SU-DHL-6 (cell line): ENCODE measurements at regions not wholly inside any gene's neighbourhood (a gene's known extent, or its start where the extent isn't known, plus 50 kb on each side); places are given as distances from the start of the nearest gene placed in this dataset.

Experiments
- H2AFZ ChIP-seq: fragments of 200-600 bp; sonication (generic); 2 replicates; pipeline ENCODE4 v1.6.1; 2014; ENCODE audit warnings: low read depth, mild to moderate bottlenecking, moderate library complexity, mixed read lengths, antibody characterized with exemption, low read length; ENCODE audit not compliant: severe bottlenecking
- H3F3A ChIP-seq: fragments of 200-600 bp; shearing (Covaris generic); 2 replicates; pipeline ENCODE4 v1.6.0; 2016; ENCODE audit warnings: antibody characterized with exemption, mild to moderate bottlenecking; ENCODE audit not compliant: insufficient read depth
- H3K27ac ChIP-seq: fragments of 200-600 bp; sonication (generic); 2 replicates; pipeline ENCODE4 v1.5.1; 2016; ENCODE audit warnings: low read depth, mild to moderate bottlenecking, low read length, moderate library complexity, mixed read lengths
- H3K27me3 ChIP-seq: fragments of 200-600 bp; sonication (generic), shearing (Covaris generic); 2 replicates; pipeline ENCODE4 v1.6.0; 2014; ENCODE audit warnings: mild to moderate bottlenecking, low read length
- H3K36me3 ChIP-seq: fragments of 200-600 bp; sonication (generic); 2 replicates; pipeline ENCODE4 v1.6.1; 2014; ENCODE audit warnings: mild to moderate bottlenecking, low read length, mixed read lengths
- H3K4me2 ChIP-seq: fragments of 300-600, 200-600 bp; shearing (Covaris generic), sonication (generic); 2 replicates; pipeline ENCODE4 v1.6.0; 2014; ENCODE audit warnings: low read length, low read depth, mild to moderate bottlenecking; ENCODE audit not compliant: poor library complexity, severe bottlenecking
- H3K4me3 ChIP-seq: fragments of 200-600 bp; sonication (generic); 2 replicates; pipeline ENCODE4 v1.5.1; 2014; ENCODE audit warnings: antibody characterized with exemption, low read length, mild to moderate bottlenecking, mixed read lengths; ENCODE audit not compliant: insufficient read depth, poor library complexity, severe bottlenecking
- H3K79me2 ChIP-seq: fragments of 200-600 bp; sonication (generic); 2 replicates; pipeline ENCODE4 v1.6.1; 2014; ENCODE audit warnings: mild to moderate bottlenecking, low read length, moderate library complexity; ENCODE audit not compliant: insufficient read depth
- H3K9ac ChIP-seq: fragments of 200-600 bp; sonication (generic); 2 replicates; pipeline ENCODE4 v1.7.0; 2014; ENCODE audit warnings: mild to moderate bottlenecking, low read length
- H3K9me2 ChIP-seq: fragments of 200-600 bp; sonication (generic); replicated peaks from 2 replicates; pipeline ENCODE4 v1.6.1; 2014; ENCODE audit warnings: low read length; ENCODE audit not compliant: insufficient read depth
- H3K9me3 ChIP-seq: fragments of 200-600 bp; sonication (generic); 2 replicates; pipeline ENCODE4 v1.6.1; 2014; ENCODE audit warnings: low read length, mixed read lengths; ENCODE audit not compliant: insufficient read depth
- H4K20me1 ChIP-seq: fragments of 200-600 bp; sonication (generic); 2 replicates; pipeline ENCODE4 v1.6.1; 2014; ENCODE audit warnings: low read depth, mild to moderate bottlenecking, antibody characterized with exemption, low read length, moderate library complexity, mixed read lengths
- EZH2phosphoT487 ChIP-seq: fragments of 200-600 bp; sonication (generic), shearing (Covaris generic); conservative IDR thresholded peaks from 2 replicates; pipeline ENCODE4 v1.6.1; 2018; ENCODE audit warnings: mild to moderate bottlenecking, antibody characterized with exemption, low read length, moderate library complexity, mixed read lengths
- TF ChIP-seq, protein P1 (sequence below): fragments of 200-600 bp; sonication (generic); IDR thresholded peaks from one replicate; pipeline ENCODE4 v1.5.1; 2017; ENCODE audit warnings: antibody characterized with exemption, mild to moderate bottlenecking, low read length, moderate library complexity; ENCODE audit not compliant: insufficient read depth, poor library complexity, severe bottlenecking

DNA sequence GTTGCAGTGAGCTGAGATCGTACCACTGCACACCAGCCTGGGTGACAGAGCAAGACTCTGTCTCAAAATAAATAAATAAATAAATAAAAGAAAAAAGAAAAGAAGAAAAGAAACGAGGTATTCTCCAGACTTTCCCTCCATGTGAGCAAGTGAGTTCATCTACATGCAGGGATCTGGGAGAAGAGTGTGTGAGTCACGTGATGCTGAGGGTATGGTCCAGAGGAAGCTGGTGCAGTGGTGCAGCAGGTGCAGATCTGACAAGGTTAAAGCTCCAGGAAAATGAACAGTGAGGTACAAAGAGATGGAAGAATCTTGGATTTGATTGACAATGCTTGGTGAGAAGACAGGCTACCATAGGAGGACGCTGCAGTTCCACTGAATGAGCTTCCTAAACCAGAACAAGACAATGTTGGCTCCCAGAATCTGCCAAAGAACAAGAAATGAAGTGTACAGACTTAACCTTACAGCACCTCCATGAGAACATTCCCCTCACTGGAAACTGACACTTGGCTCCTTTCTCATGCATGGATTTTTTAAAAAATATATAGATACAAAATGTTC is 79.5 kb upstream of the BTBD3 start:
- Histone ChIP-seq H2AFZ (no peak overlapping the region), H3K27me3 (no peaks in the 10 kb centered on the region), H3K9me3 (no peaks in the 10 kb centered on the region), H3K27ac (no peak overlapping the region), H3K79me2 (no peaks in the 10 kb centered on the region), H3K4me2 (no peak overlapping the region), H3K36me3 (no peaks in the 10 kb centered on the region), H3K9me2 (no peaks in the 10 kb centered on the region), H3K9ac (no peak overlapping the region), H4K20me1 (no peaks in the 10 kb centered on the region), H3K4me3 (no peak overlapping the region), H3F3A (no peaks in the 10 kb centered on the region)
- no peak for TF ChIP-seq EZH2phosphoT487
- TF ChIP-seq, protein P1, sequence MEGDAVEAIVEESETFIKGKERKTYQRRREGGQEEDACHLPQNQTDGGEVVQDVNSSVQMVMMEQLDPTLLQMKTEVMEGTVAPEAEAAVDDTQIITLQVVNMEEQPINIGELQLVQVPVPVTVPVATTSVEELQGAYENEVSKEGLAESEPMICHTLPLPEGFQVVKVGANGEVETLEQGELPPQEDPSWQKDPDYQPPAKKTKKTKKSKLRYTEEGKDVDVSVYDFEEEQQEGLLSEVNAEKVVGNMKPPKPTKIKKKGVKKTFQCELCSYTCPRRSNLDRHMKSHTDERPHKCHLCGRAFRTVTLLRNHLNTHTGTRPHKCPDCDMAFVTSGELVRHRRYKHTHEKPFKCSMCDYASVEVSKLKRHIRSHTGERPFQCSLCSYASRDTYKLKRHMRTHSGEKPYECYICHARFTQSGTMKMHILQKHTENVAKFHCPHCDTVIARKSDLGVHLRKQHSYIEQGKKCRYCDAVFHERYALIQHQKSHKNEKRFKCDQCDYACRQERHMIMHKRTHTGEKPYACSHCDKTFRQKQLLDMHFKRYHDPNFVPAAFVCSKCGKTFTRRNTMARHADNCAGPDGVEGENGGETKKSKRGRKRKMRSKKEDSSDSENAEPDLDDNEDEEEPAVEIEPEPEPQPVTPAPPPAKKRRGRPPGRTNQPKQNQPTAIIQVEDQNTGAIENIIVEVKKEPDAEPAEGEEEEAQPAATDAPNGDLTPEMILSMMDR: no peak

- H2AFZ ChIP-seq: no peak overlapping the region
- H3K4me3 ChIP-seq: no peak overlapping the region
- no peak for TF ChIP-seq EZH2phosphoT487
- H4K20me1 ChIP-seq: no peaks in the 10 kb centered on the region
- H3K36me3 ChIP-seq: no peaks in the 10 kb centered on the region
- no peaks in the 10 kb centered on the region for H3K9me3 ChIP-seq
- no peak overlapping the region for H3K9ac ChIP-seq
- no peak overlapping the region for H3K27ac ChIP-seq
- H3K4me2 ChIP-seq: no peak overlapping the region
- H3K79me2 ChIP-seq: no peaks in the 10 kb centered on the region
- no peaks in the 10 kb centered on the region for H3F3A ChIP-seq
- H3K9me2 ChIP-seq: no peaks in the 10 kb centered on the region
- H3K27me3 ChIP-seq: no peaks in the 10 kb centered on the region
Measured at GRCh38 chr20:11841972-11842461, 75.7 kb upstream of the BTBD3 start.

DNA sequence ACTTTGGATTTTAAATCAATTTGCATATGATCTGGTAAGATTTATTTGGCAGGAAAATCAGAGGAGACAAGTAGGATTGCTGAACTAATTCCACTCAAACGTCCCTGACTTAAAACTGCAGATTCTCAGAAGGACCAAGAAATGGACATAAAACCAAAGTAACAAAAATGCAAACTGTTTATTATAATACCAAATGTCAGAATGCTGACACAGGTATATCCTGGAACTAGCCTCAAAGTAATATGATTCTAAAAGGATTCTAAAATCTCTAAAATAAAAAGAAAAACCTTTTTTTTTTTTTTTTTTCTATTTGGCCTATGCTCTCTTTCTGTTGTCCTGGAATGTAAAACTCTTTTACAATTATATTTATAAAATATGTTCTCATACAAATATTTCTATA is 74.4 kb upstream of the BTBD3 start:
- Histone ChIP-seq H3K27ac (no peak overlapping the region), H3K9me3 (no peaks in the 10 kb centered on the region), H3K9ac (no peak overlapping the region), H3K4me2 (no peak overlapping the region), H3K36me3 (no peaks in the 10 kb centered on the region), H3K27me3 (no peaks in the 10 kb centered on the region), H3K4me3 (no peak overlapping the region), H3F3A (no peaks in the 10 kb centered on the region), H3K9me2 (no peaks in the 10 kb centered on the region), H2AFZ (no peak overlapping the region), H4K20me1 (no peaks in the 10 kb centered on the region), H3K79me2 (no peaks in the 10 kb centered on the region)
- TF ChIP-seq, protein P1: no peak
- no peak for TF ChIP-seq EZH2phosphoT487

GRCh38 chr20:11844691-11845090 is 73.0 kb upstream of the BTBD3 start:
- H3K27ac ChIP-seq: no peak overlapping the region
- no peak overlapping the region for H3K4me2 ChIP-seq
- H4K20me1 ChIP-seq: no peaks in the 10 kb centered on the region
- H3K9me3 ChIP-seq: no peaks in the 10 kb centered on the region
- H3K36me3 ChIP-seq: no peaks in the 10 kb centered on the region
- no peak overlapping the region for H3K9ac ChIP-seq
- TF ChIP-seq, protein P1: no peak
- TF ChIP-seq EZH2phosphoT487: no peak
- H3F3A ChIP-seq: no peaks in the 10 kb centered on the region
- H3K4me3 ChIP-seq: no peak overlapping the region
- H3K27me3 ChIP-seq: no peaks in the 10 kb centered on the region
- no peak overlapping the region for H2AFZ ChIP-seq
- H3K79me2 ChIP-seq: no peaks in the 10 kb centered on the region
- no peaks in the 10 kb centered on the region for H3K9me2 ChIP-seq
